ENCODE measurements at regions not wholly inside any gene's neighbourhood (a gene's known extent, or its start where the extent isn't known, plus 50 kb on each side); places are given as distances from the start of the nearest gene placed in this dataset.

DNA sequence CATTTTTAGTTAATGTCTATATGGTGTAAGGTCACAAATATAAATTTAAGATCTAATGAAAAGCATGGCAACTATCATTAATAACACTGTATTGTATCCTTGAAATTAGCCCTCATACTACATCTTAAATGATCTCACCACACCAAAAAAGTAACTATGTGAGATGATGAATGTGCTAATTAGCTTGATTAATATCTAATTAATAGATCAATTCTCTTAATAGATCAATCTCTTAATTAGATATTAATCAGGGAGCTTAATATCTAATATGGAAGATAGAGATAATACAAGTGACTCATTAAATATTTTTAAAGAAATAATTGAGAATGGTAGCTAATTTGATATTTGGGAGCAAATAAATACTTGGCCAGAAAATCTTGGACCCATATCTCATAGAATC lies 178.5 kb upstream of the FAT3 start:
- no peak overlapping the region for H4K8ac ChIP-seq (ENCODE audit: low read depth in 2 of 2, low read length in 2 of 2)
- no peaks in the 10 kb centered on the region for H3K36me3 ChIP-seq (ENCODE audit: control insufficient read depth, insufficient read depth, low read length)
- H3K27ac ChIP-seq (ENCODE audit: insufficient read depth, low read length): no peak overlapping the region
- no peak overlapping the region for H2AK5ac ChIP-seq (ENCODE audit: low read depth, low read length)
- no peak overlapping the region for H2AK9ac ChIP-seq (replicated peaks; ENCODE audit: low read depth, low read length, poor library complexity)
- H3K4me3 ChIP-seq (ENCODE audit: insufficient read depth, low read depth, low read length): no peak overlapping the region
- no peak overlapping the region for H3K9ac ChIP-seq (ENCODE audit: low read depth, low read length)
- no peak overlapping the region for H2BK120ac ChIP-seq (ENCODE audit: low read depth, low read length)
- ChIA-PET CTCF (no interaction called here), POLR2A (ENCODE audit: unreplicated experiment) (no interaction called here)
- ATAC-seq (ENCODE audit: low read depth) (no peak), DNase-seq (no peak)
- H3K27me3 ChIP-seq (ENCODE audit: control insufficient read depth, insufficient read depth, low read length): no peaks in the 10 kb centered on the region
- no peak overlapping the region for H3K18ac ChIP-seq (ENCODE audit: low read depth, low read length)
- no peak overlapping the region for H3K23ac ChIP-seq (ENCODE audit: low read depth, low read length)
- no peaks in the 10 kb centered on the region for H3K79me1 ChIP-seq (ENCODE audit: low read depth in 1 of 2, low read length in 2 of 2)
- BruUV-seq (replicated peaks): no TSS peak
- H4K91ac ChIP-seq (ENCODE audit: insufficient read depth, low read depth, low read length): no peak overlapping the region
- intact Hi-C loops (cut with micrococcal nuclease) (no loop called here), in situ Hi-C loops (cut with MboI; ENCODE audit: low sequenced_read_pairs) (no loop called here), dilution Hi-C loops (cut with HindIII; ENCODE audit: low sequenced_read_pairs, unreplicated experiment) (no loop called here)
- H2BK20ac ChIP-seq (ENCODE audit: low read depth, low read length): no peak overlapping the region
- no peaks in the 10 kb centered on the region for H3K9me1 ChIP-seq (ENCODE audit: insufficient read depth, low read length)
- H3K4ac ChIP-seq (ENCODE audit: low read depth, low read length): no peak overlapping the region
- H2BK15ac ChIP-seq (ENCODE audit: low read depth, low read length): no peak overlapping the region
- no peak overlapping the region for H2AFZ ChIP-seq (replicated peaks; ENCODE audit: low read length, poor library complexity)
- TF ChIP-seq SMC3 (IDR thresholded peaks at IDR 0.05; ENCODE audit: low read depth, low read length) (no peak), RAD21 (IDR thresholded peaks at IDR 0.05; ENCODE audit: low read length) (no peak)
- H3K9me3 ChIP-seq (ENCODE audit: control insufficient read depth, insufficient read depth, low read length): no peaks in the 10 kb centered on the region; the same call in 1 of the 2 replicates
- no peaks in the 10 kb centered on the region for H4K20me1 ChIP-seq (ENCODE audit: insufficient read depth, low read length)
- H3K4me1 ChIP-seq (ENCODE audit: control insufficient read depth, insufficient read depth, low read length): no peaks in the 10 kb centered on the region
- H4K5ac ChIP-seq (ENCODE audit: low read depth, low read length): no peak overlapping the region
- H3K56ac ChIP-seq (ENCODE audit: extremely low read depth, insufficient read depth, low read length): no peak overlapping the region
- H3K4me2 ChIP-seq (ENCODE audit: low read depth, low read length): no peak overlapping the region
- H2BK5ac ChIP-seq (ENCODE audit: low read depth, low read length, poor library complexity, severe bottlenecking): no peak overlapping the region
- no peak overlapping the region for H3K14ac ChIP-seq (replicated peaks; ENCODE audit: low read depth, low read length)

All from IMR-90 (cell line).